ENCODE measurements at regions not wholly inside any gene's neighbourhood (a gene's known extent, or its start where the extent isn't known, plus 50 kb on each side); places are given as distances from the start of the nearest gene placed in this dataset.
"Not testable (repeated sequence)": the region's sequence is repeated elsewhere in the genome, so short reads cannot be mapped to it uniquely, and the experiment has no call there.

GRCh38 chr18:78247615-78248289 lies 731.9 kb upstream of the SALL3 start:
- H3K27ac Mint-ChIP-seq, result no peak overlapping the region
- ChIA-PET POLR2A (no interaction called here), CTCF (no interaction called here)
- H3K4me1 Mint-ChIP-seq (ENCODE audit: low read depth), result no peaks in the 10 kb centered on the region
- H3K9me3 Mint-ChIP-seq (ENCODE audit: insufficient read depth), result no peaks in the 10 kb centered on the region
- ATAC-seq, result no peak
- H3K36me3 Mint-ChIP-seq (ENCODE audit: low read depth), result no peaks in the 10 kb centered on the region
- no peaks in the 10 kb centered on the region for H3K27me3 Mint-ChIP-seq (ENCODE audit: low read depth)
- no peak overlapping the region for H3K4me3 Mint-ChIP-seq
- DNase-seq, result no peak

- Mint-ChIP-seq H3K36me3 (ENCODE audit: low read depth) (no peaks in the 10 kb centered on the region), H3K27ac (no peak overlapping the region), H3K27me3 (ENCODE audit: low read depth) (no peaks in the 10 kb centered on the region), H3K9me3 (ENCODE audit: insufficient read depth) (no peaks in the 10 kb centered on the region), H3K4me1 (ENCODE audit: low read depth) (no peaks in the 10 kb centered on the region), H3K4me3 (no peak overlapping the region)
- DNase-seq, result no peak
- ChIA-PET POLR2A (no interaction called here), CTCF (no interaction called here)
- ATAC-seq, result no peak
Observed at GRCh38 chr18:78255013-78255412, 724.6 kb upstream of the SALL3 start.

- ATAC-seq (no peak), DNase-seq (no peak)
- Mint-ChIP-seq H3K36me3 (ENCODE audit: low read depth) (no peaks in the 10 kb centered on the region), H3K27ac (no peak overlapping the region), H3K27me3 (ENCODE audit: low read depth) (no peaks in the 10 kb centered on the region), H3K4me3 (no peak overlapping the region), H3K9me3 (ENCODE audit: insufficient read depth) (no peaks in the 10 kb centered on the region), H3K4me1 (ENCODE audit: low read depth) (no peaks in the 10 kb centered on the region)
- POLR2A ChIA-PET, result no interaction called here
- CTCF ChIA-PET, result no interaction called here
Observed at GRCh38 chr18:78268226-78268988, 711.2 kb upstream of the SALL3 start.

- no peak for ATAC-seq
- H3K27me3 Mint-ChIP-seq (ENCODE audit: low read depth), result no peaks in the 10 kb centered on the region
- no peak overlapping the region for H3K4me3 Mint-ChIP-seq
- H3K4me1 Mint-ChIP-seq (ENCODE audit: low read depth), result no peaks in the 10 kb centered on the region
- H3K27ac Mint-ChIP-seq, result no peak overlapping the region
- CTCF ChIA-PET, result no interaction called here
- no peak for DNase-seq
- H3K36me3 Mint-ChIP-seq (ENCODE audit: low read depth), result no peaks in the 10 kb centered on the region
- POLR2A ChIA-PET, result no interaction called here
- peaks cover 4% of the 10 kb centered on the region for H3K9me3 Mint-ChIP-seq (ENCODE audit: insufficient read depth)
Observed at GRCh38 chr18:78271790-78272189, 707.8 kb upstream of the SALL3 start.

- DNase-seq (no peak), ATAC-seq (no peak)
- peaks cover 4% of the 10 kb centered on the region for H3K9me3 Mint-ChIP-seq (ENCODE audit: insufficient read depth)
- ChIA-PET CTCF (no interaction called here), POLR2A (no interaction called here)
- no peaks in the 10 kb centered on the region for H3K27me3 Mint-ChIP-seq (ENCODE audit: low read depth)
- no peak overlapping the region for H3K27ac Mint-ChIP-seq
- no peaks in the 10 kb centered on the region for H3K36me3 Mint-ChIP-seq (ENCODE audit: low read depth)
- H3K4me3 Mint-ChIP-seq, result no peak overlapping the region
- no peaks in the 10 kb centered on the region for H3K4me1 Mint-ChIP-seq (ENCODE audit: low read depth)
Observed at GRCh38 chr18:78273876-78274275, 705.7 kb upstream of the SALL3 start.

GRCh38 chr18:78283425-78283824 lies 696.2 kb upstream of the SALL3 start:
- H3K27ac Mint-ChIP-seq; H3K27me3 Mint-ChIP-seq (ENCODE audit: low read depth); CTCF ChIA-PET; ATAC-seq; H3K36me3 Mint-ChIP-seq (ENCODE audit: low read depth); DNase-seq; H3K9me3 Mint-ChIP-seq (ENCODE audit: insufficient read depth); H3K4me3 Mint-ChIP-seq; H3K4me1 Mint-ChIP-seq (ENCODE audit: low read depth); POLR2A ChIA-PET: not testable (repeated sequence)

GRCh38 chr18:78292618-78293380 lies 686.8 kb upstream of the SALL3 start:
- Mint-ChIP-seq H3K36me3 (ENCODE audit: low read depth) (no peaks in the 10 kb centered on the region), H3K9me3 (ENCODE audit: insufficient read depth) (no peaks in the 10 kb centered on the region), H3K4me1 (ENCODE audit: low read depth) (no peaks in the 10 kb centered on the region), H3K27ac (no peak overlapping the region), H3K4me3 (no peak overlapping the region), H3K27me3 (ENCODE audit: low read depth) (no peaks in the 10 kb centered on the region)
- ChIA-PET POLR2A (no interaction called here), CTCF (no interaction called here)
- ATAC-seq, result no peak
- no peak for DNase-seq

GRCh38 chr18:78293540-78293939 lies 686.1 kb upstream of the SALL3 start:
- Mint-ChIP-seq H3K9me3 (ENCODE audit: insufficient read depth) (no peaks in the 10 kb centered on the region), H3K27me3 (ENCODE audit: low read depth) (no peaks in the 10 kb centered on the region), H3K4me3 (no peak overlapping the region), H3K27ac (no peak overlapping the region), H3K4me1 (ENCODE audit: low read depth) (no peaks in the 10 kb centered on the region), H3K36me3 (ENCODE audit: low read depth) (no peaks in the 10 kb centered on the region)
- CTCF ChIA-PET, result no interaction called here
- ATAC-seq, result no peak
- no peak for DNase-seq
- POLR2A ChIA-PET, result no interaction called here

GRCh38 chr18:78293940-78294541 lies 685.6 kb upstream of the SALL3 start:
- Mint-ChIP-seq H3K27ac (no peak overlapping the region), H3K9me3 (ENCODE audit: insufficient read depth) (no peaks in the 10 kb centered on the region), H3K4me3 (no peak overlapping the region), H3K27me3 (ENCODE audit: low read depth) (no peaks in the 10 kb centered on the region), H3K4me1 (ENCODE audit: low read depth) (no peaks in the 10 kb centered on the region), H3K36me3 (ENCODE audit: low read depth) (no peaks in the 10 kb centered on the region)
- POLR2A ChIA-PET, result no interaction called here
- DNase-seq, result no peak
- no peak for ATAC-seq
- CTCF ChIA-PET, result no interaction called here

- no peaks in the 10 kb centered on the region for H3K36me3 Mint-ChIP-seq (ENCODE audit: low read depth)
- H3K27me3 Mint-ChIP-seq (ENCODE audit: low read depth), result no peaks in the 10 kb centered on the region
- no peak for ATAC-seq
- DNase-seq, result no peak
- CTCF ChIA-PET, result no interaction called here
- H3K27ac Mint-ChIP-seq, result no peak overlapping the region
- POLR2A ChIA-PET, result no interaction called here
- H3K9me3 Mint-ChIP-seq (ENCODE audit: insufficient read depth), result no peaks in the 10 kb centered on the region
- H3K4me1 Mint-ChIP-seq (ENCODE audit: low read depth), result no peaks in the 10 kb centered on the region
- H3K4me3 Mint-ChIP-seq, result no peak overlapping the region
Observed at GRCh38 chr18:78295262-78295661, 684.4 kb upstream of the SALL3 start.

GRCh38 chr18:78296166-78296565 lies 683.5 kb upstream of the SALL3 start:
- Mint-ChIP-seq H3K36me3 (ENCODE audit: low read depth) (no peaks in the 10 kb centered on the region), H3K9me3 (ENCODE audit: insufficient read depth) (no peaks in the 10 kb centered on the region), H3K4me3 (no peak overlapping the region), H3K27ac (no peak overlapping the region), H3K4me1 (ENCODE audit: low read depth) (no peaks in the 10 kb centered on the region), H3K27me3 (ENCODE audit: low read depth) (no peaks in the 10 kb centered on the region)
- ATAC-seq (no peak), DNase-seq (no peak)
- ChIA-PET CTCF (no interaction called here), POLR2A (no interaction called here)

- H3K9me3 Mint-ChIP-seq (ENCODE audit: insufficient read depth), result no peaks in the 10 kb centered on the region
- POLR2A ChIA-PET, result no interaction called here
- no peak for ATAC-seq
- no peak for DNase-seq
- no peaks in the 10 kb centered on the region for H3K36me3 Mint-ChIP-seq (ENCODE audit: low read depth)
- CTCF ChIA-PET, result no interaction called here
- no peak overlapping the region for H3K4me3 Mint-ChIP-seq
- H3K4me1 Mint-ChIP-seq (ENCODE audit: low read depth), result no peaks in the 10 kb centered on the region
- no peak overlapping the region for H3K27ac Mint-ChIP-seq
- no peaks in the 10 kb centered on the region for H3K27me3 Mint-ChIP-seq (ENCODE audit: low read depth)
Observed at GRCh38 chr18:78297048-78297447, 682.6 kb upstream of the SALL3 start.

Data from activated CD8-positive, alpha-beta T cell treated with anti-CD3 and anti-CD28 coated beads, Interleukin-2, amount 10 ng/mL, durations not matched to agents 7 days and 5 days (primary cell).